Mucosa of descending colon (tissue), 3 donors: ENCODE measurements at regions not wholly inside any gene's neighbourhood (a gene's known extent, or its start where the extent isn't known, plus 50 kb on each side); places are given as distances from the start of the nearest gene placed in this dataset.

Experiments used
- ATAC-seq: fragments of 200-7000 bp; cut with Tn5 transposase; one replicate; pipeline ENCODE4 v1.9.1; 2020; ENCODE audit warnings: mild to moderate bottlenecking, moderate library complexity
- DNase-seq, 3 donors: peaks; one replicate each; pipeline ENCODE4 v3.0.0-alpha.2; 2020
- H3K36me3 ChIP-seq: fragments of 200-600 bp; one replicate; pipeline ENCODE4 v1.8.0; 2021; ENCODE audit warnings: low read depth, mild to moderate bottlenecking
- H3K4me1 ChIP-seq: fragments of 200-600 bp; one replicate; pipeline ENCODE4 v1.8.0; 2021; ENCODE audit warnings: low read depth, mild to moderate bottlenecking
- H3K4me3 ChIP-seq: fragments of 200-600 bp; one replicate; pipeline ENCODE4 v1.8.0; 2021; ENCODE audit warnings: mild to moderate bottlenecking
- H3K9me3 ChIP-seq: fragments of 200-600 bp; one replicate; pipeline ENCODE4 v1.8.0; 2021; ENCODE audit warnings: mild to moderate bottlenecking
- intact Hi-C, 2 donors: fragments of 100-400 bp; cut with DNase I in 1 of 2; cut with micrococcal nuclease in 1 of 2; formaldehyde crosslinking; loops; one replicate each; pipeline versions ENCODE4 v1.11.0 to v1.11.1; 2022; cut with DNase I, micrococcal nuclease
- TF ChIP-seq, protein P1 (sequence below): fragments of 200-600 bp; IDR thresholded peaks from one replicate; pipeline ENCODE4 v1.8.0; 2022; ENCODE audit warnings: antibody characterized with exemption, mild to moderate bottlenecking
- donor health status: DM: no; HTN: no; CAD: no; lungs with moderate emphysema.
- donor health status: DM: no; HTN: no; CAD: no.
- donor health status: DM: no; HTN: yes; CAD: no.

GRCh38 chr9:1845425-1845824 is 169.7 kb upstream of the SMARCA2 start:
- TF ChIP-seq, protein P1, sequence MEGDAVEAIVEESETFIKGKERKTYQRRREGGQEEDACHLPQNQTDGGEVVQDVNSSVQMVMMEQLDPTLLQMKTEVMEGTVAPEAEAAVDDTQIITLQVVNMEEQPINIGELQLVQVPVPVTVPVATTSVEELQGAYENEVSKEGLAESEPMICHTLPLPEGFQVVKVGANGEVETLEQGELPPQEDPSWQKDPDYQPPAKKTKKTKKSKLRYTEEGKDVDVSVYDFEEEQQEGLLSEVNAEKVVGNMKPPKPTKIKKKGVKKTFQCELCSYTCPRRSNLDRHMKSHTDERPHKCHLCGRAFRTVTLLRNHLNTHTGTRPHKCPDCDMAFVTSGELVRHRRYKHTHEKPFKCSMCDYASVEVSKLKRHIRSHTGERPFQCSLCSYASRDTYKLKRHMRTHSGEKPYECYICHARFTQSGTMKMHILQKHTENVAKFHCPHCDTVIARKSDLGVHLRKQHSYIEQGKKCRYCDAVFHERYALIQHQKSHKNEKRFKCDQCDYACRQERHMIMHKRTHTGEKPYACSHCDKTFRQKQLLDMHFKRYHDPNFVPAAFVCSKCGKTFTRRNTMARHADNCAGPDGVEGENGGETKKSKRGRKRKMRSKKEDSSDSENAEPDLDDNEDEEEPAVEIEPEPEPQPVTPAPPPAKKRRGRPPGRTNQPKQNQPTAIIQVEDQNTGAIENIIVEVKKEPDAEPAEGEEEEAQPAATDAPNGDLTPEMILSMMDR = no peak
- Histone ChIP-seq H3K4me3 (no peak overlapping the region), H3K4me1 (no peaks in the 10 kb centered on the region), H3K9me3 (no peaks in the 10 kb centered on the region), H3K36me3 (no peaks in the 10 kb centered on the region)
- intact Hi-C loops = no loop called here
- ATAC-seq (no peak), DNase-seq (no peak)

- no peak overlapping the region for H3K4me3 ChIP-seq
- TF ChIP-seq, protein P1 = no peak
- no peaks in the 10 kb centered on the region for H3K4me1 ChIP-seq
- ATAC-seq (no peak), DNase-seq (no peak)
- H3K36me3 ChIP-seq = no peaks in the 10 kb centered on the region
- intact Hi-C loops = no loop called here
- no peaks in the 10 kb centered on the region for H3K9me3 ChIP-seq
Observed at GRCh38 chr9:1855726-1856125, 159.4 kb upstream of the SMARCA2 start.

- DNase-seq (no peak), ATAC-seq (no peak)
- TF ChIP-seq, protein P1 = no peak
- Histone ChIP-seq H3K9me3 (no peaks in the 10 kb centered on the region), H3K36me3 (no peaks in the 10 kb centered on the region), H3K4me1 (no peaks in the 10 kb centered on the region), H3K4me3 (no peak overlapping the region)
- intact Hi-C loops = no loop called here
Observed at GRCh38 chr9:1857808-1858207, 157.3 kb upstream of the SMARCA2 start.

DNA sequence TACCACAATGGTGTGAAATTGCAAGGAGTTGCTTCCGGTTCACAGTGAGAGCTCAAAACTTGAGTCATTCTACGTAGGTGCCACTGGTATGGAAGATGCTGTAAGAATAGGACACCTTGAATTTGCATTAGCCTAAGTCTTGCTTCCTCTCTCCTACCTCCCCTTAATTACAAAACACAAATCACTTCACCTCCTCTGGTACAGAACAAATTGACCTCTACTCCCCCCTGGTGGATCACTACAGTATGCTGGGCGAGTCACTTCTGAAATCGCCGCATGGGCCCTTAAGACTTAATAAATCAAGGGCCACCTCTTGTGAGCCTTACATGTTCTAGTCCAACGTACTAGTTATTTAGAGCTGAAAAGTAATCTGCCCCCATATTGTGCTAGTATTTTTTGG is 145.3 kb upstream of the SMARCA2 start:
- no peak overlapping the region for H3K4me3 ChIP-seq
- no peaks in the 10 kb centered on the region for H3K36me3 ChIP-seq
- peak in 1 of 3 donors; percentile 13 for DNase-seq
- no peaks in the 10 kb centered on the region for H3K4me1 ChIP-seq
- no peaks in the 10 kb centered on the region for H3K9me3 ChIP-seq
- intact Hi-C loops = no loop called here
- TF ChIP-seq, protein P1 = peak; percentile 17
- peak; percentile 32 for ATAC-seq

GRCh38 chr9:1870915-1871314 is 144.2 kb upstream of the SMARCA2 start:
- TF ChIP-seq, protein P1 = no peak
- ATAC-seq = no peak
- intact Hi-C loops = no loop called here

More at GRCh38 chr9:1870915-1871314, 144.2 kb upstream of the SMARCA2 start:
- no peak for DNase-seq
- Histone ChIP-seq H3K9me3 (no peaks in the 10 kb centered on the region), H3K36me3 (no peaks in the 10 kb centered on the region), H3K4me1 (no peaks in the 10 kb centered on the region), H3K4me3 (no peak overlapping the region)
